ENCODE measurements at regions not wholly inside any gene's neighbourhood (a gene's known extent, or its start where the extent isn't known, plus 50 kb on each side); places are given as distances from the start of the nearest gene placed in this dataset.
"Not testable (repeated sequence)": the region's sequence is repeated elsewhere in the genome, so short reads cannot be mapped to it uniquely, and the experiment has no call there.

DNA sequence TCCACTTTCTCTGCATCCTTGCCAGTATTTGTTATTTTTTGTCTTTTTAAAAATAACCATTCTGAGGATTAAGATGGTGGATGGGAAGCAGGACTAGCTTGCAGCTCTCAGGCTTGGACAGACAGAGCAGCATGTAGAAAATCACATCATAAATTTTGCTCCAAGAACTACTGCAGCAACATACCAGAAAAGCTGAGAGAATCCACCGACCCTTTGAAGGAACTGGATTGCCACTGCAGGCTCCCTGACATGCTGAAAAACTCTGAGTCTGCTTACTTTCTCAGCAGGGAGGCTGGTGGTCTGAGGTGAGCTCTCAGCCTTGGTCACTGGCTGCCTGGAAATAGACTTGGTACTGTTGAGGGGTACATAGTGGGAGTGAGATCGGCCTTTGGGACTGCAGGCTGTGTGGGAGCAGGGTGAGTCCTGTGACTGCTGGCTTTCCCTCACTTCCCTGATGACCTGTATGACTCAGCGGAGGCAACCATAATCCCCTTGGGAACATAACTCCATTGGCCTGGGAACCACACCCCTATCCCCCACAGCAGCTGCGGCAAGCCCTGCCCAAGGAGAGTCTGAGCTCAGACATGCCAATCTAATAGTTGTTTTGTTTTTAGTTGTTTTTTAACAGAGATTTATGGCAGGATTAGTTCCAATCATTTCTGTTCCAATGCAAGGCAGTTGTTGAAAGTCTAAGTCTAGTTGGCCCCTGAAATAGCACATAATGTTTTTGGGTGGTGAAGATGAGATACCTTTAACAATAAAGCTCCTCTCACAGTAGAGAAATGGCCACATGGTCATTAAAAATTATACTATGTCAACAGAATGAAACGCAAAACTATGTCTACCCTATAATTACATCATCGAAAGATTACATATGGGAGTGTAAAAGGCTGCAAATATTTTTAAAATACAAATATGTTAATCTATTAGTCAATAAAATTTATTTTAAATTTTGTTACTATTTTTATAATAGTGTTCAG lies 414.2 kb upstream of the CHAC2 start:
- DNase-seq: no peak

DNA sequence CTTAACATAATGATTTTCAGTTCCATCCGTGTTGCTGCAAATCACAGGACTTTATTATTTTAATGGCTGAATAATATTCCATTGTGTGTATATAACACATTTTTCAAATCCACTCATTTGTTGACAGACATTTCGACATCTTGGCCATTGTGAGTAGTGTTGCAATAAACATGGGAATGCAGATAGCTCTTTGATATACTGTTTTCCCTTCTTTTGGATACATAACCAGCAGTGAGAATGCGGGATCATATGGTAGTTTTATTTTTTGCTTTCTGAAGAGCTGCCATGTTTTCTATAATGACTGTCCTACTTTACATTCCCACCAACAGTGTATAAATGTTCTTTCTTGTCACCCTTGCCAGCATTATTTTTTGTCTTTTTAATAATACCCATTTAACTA lies 420.3 kb upstream of the CHAC2 start:
- no peak for DNase-seq

DNA sequence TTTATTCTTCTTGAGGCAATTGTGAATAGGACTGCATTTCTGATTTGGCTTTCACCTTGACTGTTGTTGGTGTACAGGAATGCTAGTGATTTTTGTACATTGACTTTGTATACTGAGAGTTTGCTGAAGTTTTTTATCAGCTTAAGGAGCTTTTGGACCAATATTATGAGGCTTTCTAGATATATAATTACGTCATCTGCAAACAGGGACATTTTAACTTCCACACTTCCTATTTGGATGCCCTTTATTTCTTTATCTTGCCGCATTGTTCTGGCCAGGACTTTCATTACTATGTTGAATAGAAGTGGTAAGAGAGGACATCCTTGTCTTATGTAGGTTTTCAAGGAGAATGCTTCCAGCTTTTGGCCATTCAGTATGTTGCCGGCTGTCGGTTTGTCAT lies 425.4 kb upstream of the CHAC2 start:
- DNase-seq: no peak

DNA sequence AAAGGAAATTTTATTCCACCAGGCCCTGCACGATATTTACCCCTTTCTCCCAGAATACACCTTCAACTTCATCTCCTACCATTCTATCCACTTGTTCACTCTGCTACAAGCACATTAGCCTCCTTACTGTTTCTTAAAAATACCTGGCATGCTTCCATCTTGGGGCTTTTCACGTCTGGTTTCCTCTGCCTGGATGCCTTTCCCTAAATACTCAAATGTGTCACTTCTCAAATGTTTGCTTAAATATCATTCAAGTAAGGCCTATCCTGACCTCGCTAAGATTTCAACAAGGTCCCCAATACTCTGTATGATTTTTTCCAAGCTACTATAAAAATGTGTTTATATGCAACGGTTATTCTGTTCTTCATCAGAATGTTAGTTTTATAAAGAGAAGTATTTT lies 433.0 kb upstream of the CHAC2 start:
- DNase-seq: no peak

DNA sequence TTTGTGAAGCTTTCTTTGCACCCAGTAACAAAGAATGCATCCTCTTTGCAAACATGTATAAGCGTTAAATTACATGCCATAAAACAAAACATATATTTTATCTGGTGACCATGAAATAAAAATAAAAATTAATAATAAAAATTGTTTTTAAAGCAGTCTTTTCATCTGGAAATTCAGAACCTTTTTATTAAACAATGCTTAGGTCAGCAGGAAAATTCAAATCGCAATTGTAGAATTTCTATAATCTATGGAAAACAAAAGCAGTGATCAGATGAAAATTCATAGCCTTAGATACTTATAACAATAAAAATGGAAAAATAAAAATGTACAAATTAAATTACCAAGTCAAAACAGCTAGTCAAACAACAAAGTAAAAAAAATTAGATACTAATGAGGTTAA lies 435.9 kb upstream of the CHAC2 start:
- DNase-seq: no peak

DNA sequence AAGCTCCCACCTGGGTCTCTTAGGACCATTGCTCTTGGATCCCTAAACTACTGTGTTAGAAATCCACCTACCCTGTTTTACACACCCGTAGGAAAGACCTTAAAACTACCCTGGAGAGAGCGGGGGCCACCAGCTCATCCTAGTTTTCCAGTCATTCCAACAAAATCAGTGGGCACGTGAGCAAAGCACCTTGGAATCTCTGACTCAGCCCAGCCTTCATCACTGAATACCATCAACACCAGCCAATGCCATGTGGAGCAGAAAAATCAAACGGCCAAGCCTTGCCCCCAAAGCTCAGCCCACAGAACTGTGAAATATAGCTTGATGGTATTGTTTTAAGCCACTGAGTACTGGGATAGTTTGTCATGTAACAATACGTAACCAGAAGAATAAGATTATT lies 449.7 kb upstream of the CHAC2 start:
- DNase-seq: no peak

DNA sequence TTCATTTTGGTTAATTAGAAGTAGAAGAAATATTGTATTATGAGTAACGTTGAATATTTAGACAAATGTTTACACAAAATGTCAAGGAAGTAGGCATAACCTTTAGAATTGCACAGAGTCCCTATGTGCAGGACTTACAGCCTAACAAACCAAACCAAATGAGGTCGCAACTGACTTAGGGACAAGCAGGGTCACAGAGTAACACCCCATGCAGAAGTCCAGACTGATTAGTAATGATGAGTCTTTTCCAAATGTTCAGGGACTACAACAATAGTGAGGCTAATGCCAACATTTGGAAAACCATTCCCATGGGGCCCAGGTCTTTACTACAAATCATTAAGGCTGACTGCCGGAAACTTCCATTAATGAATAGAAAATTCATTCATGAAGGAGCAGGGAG lies 452.5 kb upstream of the CHAC2 start:
- no peak for DNase-seq

DNA sequence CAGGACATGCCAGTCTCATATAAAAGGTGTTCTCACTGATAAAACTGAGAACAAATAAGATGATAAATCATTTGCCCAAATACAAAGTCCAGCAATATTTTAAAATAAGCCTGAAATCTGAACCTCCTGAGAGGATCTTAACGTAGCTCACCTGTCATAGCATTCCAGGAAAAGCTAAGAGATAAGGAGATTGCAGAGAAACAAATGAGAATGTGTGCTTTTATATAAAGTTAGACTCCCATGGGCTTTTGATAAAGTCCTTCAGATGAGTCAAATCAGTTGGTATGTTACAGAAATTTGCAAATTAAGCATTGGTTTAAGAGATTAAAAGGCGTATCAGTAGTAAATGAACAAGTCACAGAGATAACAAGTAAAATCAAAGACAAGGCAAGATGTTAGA lies 452.9 kb upstream of the CHAC2 start:
- no peak for DNase-seq

DNA sequence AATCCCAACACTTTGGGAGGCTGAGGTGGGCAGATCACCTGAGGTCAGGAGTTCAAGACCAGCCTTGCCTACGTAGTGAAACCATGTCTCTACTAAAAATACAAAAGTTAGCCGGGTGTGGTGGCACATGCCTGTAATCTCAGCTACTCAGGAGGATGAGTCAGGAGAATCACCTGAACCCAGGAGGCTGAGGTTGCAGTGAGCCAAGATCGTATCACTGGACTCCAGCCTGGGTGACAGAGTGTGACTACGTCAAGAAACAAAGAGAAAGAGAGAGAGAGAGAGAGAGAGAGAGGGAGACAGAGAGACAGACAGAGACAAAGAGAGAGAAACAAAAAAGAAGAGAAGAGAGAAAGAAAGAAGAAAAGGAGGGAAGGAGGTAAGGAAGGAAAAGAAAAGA lies 454.0 kb upstream of the CHAC2 start:
- not testable (repeated sequence) for DNase-seq

DNA sequence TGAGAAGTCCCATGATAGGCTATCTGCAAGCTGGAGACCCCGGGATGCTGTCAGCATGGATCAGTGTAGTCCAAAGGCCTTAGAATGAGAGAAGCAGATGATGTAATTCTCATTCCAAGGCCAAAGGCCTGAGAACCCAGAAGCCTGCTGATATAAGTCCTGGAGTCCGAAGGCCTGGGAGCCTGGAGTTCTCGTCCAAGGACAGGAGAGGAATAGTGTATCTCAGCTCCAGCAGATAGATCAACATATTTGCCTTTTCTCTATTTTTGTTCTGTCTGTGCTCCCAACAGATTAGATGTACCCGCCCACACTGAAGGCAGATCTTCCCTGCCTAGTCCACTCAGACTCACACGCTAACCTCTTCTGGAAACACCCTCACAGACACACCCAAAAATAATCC lies 454.9 kb upstream of the CHAC2 start:
- DNase-seq: no peak

DNA sequence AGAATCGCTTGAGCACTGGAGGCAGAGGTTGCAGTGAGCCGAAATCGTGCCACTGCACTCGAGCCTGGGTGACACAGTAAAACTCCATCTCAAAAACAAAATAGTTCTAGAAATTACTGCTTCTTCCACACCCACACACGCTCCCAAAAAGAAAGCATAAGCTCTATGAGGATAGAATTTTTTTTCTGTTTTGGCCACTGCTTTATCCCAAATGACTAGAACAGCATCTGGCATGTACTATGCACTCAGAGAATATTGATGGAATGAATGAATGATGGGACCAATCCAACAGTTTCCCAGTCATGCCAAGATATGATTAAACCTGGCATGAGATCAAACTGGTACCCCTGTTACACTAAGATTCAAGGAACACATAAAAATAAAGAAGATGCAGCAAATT lies 455.4 kb upstream of the CHAC2 start:
- no peak for DNase-seq

DNA sequence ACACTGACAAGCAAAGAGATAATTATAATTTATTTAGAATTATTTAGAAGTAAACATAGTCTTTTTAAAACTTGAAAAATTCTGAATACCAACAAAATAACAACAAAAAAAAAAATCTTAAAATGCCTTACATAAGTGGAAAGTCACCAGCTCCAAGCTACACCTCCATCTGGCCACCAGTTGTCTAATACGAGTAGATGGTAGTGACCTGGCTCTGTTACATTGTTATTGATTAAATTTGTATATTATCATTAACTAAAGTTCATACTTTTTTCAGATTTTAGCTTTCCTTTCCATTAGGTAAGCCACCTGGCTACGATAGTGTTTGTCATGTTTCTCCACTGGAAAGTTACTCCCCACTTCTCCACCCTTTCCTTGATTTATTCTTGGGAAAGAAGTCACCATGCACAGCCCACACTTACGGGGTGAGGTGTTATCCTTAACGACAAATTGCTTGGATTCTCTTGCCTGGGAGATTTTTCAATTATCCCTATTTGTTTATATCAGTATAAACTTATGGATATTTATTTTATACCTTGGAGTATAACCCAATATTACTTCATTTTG lies 464.5 kb upstream of the CHAC2 start:
- DNase-seq: no peak

DNA sequence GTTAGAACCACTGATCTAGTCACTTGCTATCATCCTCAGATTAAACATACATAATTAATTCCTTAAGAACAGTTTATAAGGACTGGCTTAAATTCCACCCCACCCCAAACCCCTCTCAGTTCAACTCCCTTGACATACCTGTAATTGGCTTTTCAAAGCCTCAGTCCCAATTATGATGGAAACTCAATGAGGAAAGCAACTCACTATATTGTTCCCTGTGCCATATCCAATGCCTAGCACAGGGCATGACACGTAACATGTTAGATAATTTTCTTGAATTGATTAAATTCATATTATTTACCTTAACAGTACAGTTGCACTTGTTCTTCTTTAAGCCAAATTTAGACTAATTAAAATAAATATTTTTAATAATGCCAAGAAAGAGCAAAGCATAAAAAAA lies 465.1 kb upstream of the CHAC2 start:
- DNase-seq: no peak

DNA sequence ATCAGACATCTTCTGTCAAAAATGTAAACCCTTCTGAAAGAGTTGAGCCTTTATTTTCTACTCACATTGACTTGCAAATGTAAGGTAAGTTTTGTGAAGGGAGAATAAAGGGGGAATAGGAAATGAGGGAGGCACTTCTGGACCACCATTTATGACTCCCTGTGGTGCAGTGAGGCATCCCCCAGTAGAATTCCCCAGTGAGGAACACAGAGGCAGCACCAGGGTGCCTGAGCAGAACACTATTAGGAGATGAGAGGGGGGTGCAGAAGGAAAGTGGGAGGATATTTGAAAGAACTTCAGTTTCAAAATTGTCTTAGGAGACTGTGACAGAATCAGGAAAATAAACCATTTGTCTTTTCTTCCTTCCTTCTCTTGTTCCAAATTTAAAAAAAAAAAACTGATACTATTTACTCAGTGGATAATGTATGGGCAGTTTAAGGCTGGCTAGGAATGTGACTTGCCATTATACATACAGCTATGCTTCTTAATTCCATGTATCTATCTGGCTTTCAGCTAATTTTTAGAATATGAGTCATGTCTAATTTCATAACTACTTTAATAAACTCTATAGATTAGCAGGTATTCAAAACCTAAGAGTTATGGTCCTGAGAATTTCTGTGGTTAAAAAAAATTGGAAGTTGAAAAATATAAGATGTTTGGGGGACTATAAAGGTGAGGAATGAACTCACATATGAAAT lies 478.1 kb upstream of the CHAC2 start:
- DNase-seq: no peak

DNA sequence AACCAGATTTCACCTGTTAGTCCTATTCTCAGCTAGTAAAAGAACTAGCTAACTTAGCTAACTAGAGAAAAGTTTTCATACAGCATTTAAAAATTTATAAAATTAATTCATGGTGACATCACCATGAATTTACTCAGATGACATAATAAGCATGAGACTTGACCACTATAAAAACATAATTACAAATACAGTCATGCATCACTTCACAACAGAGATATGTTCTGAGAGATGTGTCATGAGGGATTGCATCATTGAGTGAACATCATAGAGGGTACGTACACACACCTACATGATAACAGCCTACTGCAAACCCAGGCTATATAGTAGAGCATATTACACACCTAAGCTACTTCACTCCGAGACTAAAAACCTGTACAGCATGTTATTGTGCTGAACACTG lies 481.3 kb upstream of the CHAC2 start:
- no peak for DNase-seq

DNA sequence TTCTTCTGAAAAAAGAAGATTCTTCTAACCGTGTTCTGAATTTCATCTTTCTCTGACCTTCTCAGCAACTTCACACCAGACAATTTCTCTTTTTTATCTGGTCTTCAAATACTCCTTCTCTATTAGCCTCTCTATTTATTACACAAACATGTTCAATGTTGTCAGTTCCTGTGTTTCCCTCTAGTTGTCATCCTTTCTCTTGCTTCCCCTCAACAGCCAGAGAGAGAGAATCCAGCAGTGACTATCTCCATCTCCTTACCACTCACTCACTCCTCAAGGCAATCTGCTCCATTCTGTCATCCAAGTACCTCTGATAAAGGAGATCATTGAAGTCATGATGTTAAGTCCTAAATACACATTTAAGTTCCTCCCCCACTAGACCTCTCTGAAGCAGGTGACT lies 491.9 kb upstream of the CHAC2 start:
- DNase-seq: no peak

DNA sequence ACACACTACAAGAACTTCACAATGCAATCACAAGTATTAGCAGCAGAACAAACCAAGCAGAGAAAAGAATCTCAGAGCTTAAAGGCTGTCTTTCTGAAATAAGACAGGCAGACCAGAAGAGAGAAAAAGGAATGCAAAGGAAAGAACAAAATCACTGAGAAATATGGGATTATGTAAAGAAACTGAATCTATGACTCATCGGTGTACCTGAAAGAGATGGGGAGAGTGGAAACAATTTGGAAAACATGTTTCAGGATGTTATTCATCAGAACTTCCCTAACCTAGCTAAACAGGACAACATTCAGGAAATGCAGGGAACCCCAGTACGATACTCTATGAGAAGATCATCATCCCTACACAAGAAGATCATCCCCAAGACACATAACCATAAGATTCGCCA lies 499.0 kb upstream of the CHAC2 start:
- no peak for DNase-seq

DNA sequence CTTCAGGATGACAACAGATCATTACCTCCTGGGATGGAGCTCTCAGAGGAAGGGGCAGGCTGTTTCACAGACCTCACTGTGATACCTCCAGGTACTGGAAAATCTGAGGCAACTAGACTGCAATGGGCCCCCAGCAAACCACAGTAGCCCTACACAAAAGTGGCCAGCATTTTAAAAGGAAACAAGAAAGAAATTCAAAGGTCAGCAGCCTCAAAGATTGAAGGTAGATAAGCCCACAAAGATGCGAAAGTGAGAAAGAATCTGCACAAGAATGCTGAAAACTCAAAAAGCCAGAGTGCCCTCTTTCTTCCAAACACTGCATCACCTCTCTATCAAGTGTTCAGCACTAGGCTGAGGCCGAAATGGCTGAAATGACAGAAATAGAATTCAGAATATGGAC lies 499.5 kb upstream of the CHAC2 start:
- no peak for DNase-seq

DNA sequence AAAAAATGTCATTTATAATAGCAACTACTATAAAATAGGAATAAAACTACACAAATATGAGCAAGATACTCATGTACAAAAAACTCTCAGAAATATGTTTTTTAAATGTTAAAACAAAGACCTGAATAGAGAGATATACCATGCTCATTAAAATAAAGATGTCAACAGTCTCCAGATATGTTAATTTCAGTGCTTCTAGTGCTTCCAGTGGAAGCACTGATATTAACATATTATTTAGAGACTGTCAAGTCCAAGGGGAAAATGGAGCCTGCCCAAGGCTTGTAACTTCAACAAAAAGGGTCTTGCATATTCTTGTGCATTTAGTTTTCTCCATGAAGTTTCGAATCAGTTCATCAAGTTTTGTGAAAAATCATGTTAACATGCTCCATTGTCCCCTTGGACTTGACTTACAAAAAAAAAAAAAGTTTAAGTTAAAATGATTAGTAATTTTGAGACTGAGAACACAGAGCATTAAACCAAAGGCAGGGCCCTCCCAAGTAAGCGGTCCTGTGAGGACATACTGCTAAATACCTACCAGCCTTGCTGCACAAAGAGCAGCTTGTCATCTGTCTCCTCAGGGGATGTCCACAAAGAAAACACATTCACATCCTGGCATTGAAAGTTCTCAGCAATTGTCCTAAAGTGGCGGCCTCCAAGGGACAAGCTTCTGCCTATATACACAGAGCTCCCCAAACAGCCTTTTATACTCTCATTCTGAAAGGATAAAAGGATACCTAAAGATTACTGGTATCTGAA lies 501.9 kb upstream of the CHAC2 start:
- DNase-seq: no peak

DNA sequence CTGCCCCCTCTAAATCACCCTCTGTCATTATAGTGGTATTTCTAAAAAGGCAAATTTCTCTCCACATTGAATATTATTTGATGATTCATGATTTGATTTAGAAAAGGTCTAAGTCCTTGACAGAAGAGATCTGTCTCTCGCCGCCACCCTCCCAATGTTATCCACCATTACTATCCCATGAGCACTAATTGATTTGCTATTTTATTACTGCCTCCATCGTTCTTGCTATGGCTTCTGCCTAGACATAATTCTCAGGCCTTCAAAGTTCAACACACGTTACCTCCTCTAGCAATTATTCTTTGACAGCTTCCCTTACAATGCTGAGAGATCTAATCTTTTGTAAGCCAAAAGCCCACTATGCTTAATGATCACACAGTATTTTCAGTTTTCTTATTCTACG lies 507.0 kb upstream of the CHAC2 start:
- DNase-seq: no peak

DNA sequence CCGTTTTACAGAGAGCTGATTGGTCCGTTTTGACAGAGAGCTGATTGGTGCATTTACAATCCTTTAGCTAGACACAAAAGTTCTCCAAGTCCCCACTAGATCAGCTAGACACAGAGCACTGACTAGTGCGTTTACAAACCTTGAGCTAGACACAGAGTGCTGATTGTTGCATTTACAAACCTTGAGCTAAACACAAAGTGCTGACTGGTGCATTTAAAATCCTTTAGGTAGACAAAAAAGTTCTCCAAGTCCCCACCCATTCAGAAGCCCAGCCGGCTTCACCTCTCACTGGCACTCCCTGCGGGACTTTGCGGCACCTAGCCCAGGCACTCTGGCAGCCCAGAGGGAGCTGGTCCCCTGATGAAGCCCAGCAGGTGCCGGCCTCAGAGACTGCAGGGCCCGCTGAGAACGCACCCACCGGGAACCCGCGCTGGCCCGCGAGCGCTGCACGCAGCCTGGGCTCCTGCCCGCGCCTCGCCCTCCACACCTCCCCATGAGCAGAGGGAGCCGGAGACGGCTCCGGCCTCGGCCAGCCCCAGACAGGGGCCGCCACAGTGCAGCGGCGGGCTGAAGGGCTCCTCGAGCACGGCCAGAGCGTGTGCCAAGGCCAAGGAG lies 508.1 kb upstream of the CHAC2 start:
- DNase-seq: no peak

DNA sequence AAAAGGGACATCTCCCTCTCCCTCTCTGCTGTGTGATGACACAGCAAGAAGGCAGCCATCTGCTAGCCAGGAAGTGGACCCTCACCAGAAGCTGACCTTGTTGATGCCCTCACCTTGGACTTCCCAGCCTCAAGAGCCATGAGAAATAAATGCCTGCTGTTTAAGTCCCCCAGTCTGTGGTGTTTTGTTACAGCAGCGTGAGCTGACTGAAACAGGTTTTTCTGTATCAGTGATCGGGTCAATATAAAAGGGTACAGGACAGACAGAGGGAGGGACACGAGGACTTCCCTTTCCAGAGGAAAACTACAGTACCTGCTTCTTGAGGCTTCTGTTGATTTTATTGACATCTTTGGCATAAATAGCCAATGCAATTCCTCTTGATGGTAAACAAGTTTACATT lies 510.3 kb upstream of the CHAC2 start:
- no peak for DNase-seq

DNA sequence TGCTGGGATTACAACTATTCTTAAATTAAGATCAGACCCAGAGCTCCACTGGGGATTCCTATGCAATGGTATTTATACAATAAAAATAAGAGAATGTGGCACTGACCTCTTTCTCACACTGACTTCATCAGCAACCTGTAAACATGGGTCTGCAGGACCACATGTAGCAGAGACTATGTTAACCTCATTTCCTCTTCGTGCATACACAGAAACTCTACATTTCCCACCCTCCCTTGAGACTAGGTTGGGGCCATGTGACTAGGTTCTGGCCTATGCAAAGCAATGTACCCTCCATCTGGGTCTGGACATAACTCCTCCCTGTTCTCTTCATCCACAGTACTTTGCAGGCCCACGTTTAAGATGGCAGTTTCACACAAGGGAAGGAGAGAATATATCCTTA lies 514.4 kb upstream of the CHAC2 start:
- DNase-seq: no peak

Data from cerebellar nuclear complex (tissue), 1 donor.